Uterus (tissue), 2 donors: ENCODE measurements at regions not wholly inside any gene's neighbourhood (a gene's known extent, or its start where the extent isn't known, plus 50 kb on each side); places are given as distances from the start of the nearest gene placed in this dataset.

Experiments used
- CTCF ChIP-seq, 4 experiments: fragments of 200-600 bp in 2 of 4; fragments of 450-650 bp in 2 of 4; sonication (generic) in 2 of 4; IDR thresholded peaks; one replicate each; pipeline ENCODE4 v1.5.1; 2016 to 2019; ENCODE audit warnings: antibody characterized with exemption in 4 of 4, mild to moderate bottlenecking in 2 of 4, moderate library complexity in 1 of 4
- POLR2A ChIP-seq, 2 donors: fragments of 450-650 bp; IDR thresholded peaks; one replicate each; pipeline ENCODE4 v1.6.1; 2016; ENCODE audit warnings: antibody characterized with exemption in 2 of 2, mild to moderate bottlenecking in 1 of 2, moderate library complexity in 1 of 2

DNA sequence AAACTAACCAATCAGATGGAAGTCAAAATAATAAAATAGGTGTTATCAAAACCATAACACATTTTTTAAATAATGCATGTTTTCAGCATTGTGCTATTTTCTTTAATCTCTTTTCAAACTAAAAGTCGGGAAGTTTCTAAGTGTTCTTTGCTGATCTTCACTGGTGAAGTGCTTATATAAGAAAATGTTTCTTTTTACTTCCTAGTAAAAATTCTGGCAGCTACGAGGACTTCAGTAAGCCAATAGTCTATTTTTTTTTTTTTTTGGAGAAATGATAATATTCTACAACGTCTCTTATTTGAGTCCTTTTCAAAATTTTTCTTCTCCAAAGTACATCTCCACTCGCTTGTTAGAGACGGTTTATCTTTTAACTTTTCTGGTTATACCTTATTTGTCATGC, 448.0 kb downstream of the SLC6A15 start:
- TF ChIP-seq CTCF (IDR thresholded peaks at IDR 0.05) (no peak), POLR2A (IDR thresholded peaks at IDR 0.05) (no peak)
